AG20443 (cell line): ENCODE measurements at regions not wholly inside any gene's neighbourhood (a gene's known extent, or its start where the extent isn't known, plus 50 kb on each side); places are given as distances from the start of the nearest gene placed in this dataset.

Experiments used
- DNase-seq: peaks from one replicate; pipeline ENCODE4 v3.0.0; 2012; ENCODE audit warnings: low spot score, mixed read lengths

DNA sequence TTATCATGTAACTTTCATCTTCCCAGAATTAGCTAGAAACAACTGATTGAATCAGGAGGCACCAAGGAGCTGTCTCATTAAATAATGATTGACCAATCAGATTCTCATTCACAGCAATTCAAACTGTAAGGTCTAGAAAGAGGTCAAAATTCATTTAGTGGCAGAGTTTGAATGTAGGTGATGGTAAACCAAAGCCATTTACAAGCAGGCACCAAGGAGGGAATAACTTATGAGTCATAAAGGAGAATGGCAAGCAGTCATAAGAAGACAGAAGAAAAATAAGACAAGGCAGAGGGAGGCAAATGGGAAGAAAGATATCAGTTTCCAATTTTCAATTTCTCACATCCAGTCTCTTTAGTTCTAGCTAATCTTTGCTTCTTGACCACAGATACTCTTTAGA is 52.9 kb upstream of the DEFB112 start:
- no peak for DNase-seq

DNA sequence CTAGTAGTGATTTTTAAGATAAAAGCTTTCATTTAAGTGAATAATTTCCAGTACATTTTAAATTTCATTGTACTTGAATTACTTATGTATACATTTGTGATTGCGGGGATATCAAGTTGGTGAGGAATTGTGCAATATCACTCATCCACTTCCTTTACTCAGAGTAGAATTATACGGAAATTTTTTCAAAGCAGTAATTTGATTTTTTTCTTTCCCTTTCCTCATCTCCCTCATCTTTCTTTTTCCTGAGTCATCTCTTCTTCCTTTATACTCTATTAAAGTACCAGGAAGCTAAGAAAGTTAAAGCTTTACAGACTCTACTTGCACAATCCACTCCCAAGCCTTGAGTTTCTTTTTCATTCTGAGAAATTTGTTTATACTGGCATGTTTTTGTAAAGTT is 60.9 kb upstream of the DEFB112 start:
- DNase-seq = no peak

DNA sequence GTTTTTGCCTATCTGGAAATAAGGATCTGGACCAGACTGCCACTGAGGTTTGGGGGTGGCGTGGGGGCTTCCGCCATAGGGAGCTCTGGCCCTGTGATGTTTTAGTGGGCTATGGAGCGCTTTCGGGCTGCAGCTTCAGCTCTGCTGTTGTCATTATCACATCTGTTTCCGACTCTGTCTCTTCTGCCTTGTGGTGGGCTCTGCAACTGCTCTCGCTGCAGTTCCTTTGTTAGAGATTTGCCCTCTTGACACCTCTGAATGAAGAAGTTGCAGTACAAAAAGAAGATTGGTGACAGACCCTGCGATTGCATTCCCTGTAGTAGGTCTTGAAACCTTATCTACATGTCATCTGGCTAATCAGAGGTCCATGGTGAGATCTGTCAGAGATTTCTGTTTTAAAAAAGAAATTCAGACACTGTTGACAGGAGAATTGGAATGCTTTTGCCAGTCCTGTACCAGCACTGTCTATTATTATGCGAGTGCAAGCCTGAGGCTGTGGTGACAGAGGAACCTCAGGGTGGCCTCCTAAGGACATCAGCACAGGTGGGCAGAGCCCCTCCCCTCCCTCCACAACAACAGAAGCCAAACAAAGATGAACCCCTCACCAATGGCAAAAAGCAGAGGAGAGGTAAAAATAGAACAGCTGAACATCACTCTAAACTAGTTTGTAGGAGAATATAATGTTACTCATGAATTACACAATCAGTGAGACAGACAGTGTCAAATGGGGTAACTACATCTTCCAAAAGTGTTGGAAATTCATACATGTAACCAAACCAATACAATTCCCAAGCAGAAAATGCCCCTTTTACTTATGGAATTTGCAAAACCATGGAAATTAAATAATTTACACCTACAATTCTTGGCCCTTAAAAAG is 63.5 kb upstream of the DEFB112 start:
- no peak for DNase-seq

DNA sequence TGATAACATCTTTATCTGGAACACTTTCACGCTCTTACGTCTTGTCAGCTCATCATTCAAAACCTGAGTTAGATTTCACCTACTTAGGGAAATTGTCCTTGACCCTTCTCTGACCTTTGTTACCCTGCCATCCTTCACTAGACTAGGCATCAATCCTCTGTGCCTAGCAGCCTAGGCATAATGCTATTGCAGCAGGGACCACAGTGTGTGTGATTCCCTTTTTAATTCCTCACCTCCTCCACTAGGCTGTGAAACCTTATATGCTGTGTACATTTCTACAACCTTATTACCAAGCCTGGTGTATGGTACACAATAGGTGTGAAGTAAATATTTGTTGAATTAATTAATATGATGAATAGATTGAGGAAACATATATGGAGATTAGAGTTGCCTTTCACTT is 66.7 kb upstream of the DEFB112 start:
- DNase-seq = no peak

GRCh38 chr6:50116797-50117542 is 67.2 kb upstream of the DEFB112 start:
- DNase-seq = no peak

DNA sequence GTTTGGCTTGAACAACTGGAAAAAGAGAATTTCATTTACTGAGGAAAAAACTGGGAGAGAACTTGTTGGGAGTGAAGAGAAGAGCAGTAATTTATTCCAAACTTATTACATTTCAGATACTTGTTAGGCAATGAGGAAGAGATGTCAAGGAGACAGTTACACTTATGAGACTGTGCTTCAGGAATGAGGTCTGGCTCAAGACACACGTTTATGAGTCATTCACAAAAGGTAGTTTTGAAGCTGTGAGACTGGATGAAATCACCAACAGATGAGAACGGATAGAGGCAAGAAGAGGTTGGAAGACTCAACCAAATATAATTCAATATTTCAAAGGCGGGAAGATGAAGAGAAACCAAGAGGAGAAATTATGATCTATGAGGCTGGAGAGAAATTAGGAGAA is 70.6 kb upstream of the DEFB112 start:
- no peak for DNase-seq

GRCh38 chr6:50123688-50124087 is 74.0 kb upstream of the DEFB112 start:
- no peak for DNase-seq

GRCh38 chr6:50124572-50124971 is 74.8 kb upstream of the DEFB112 start:
- no peak for DNase-seq

- DNase-seq = no peak
Observed at GRCh38 chr6:50128420-50129005, 78.8 kb upstream of the DEFB112 start.

- no peak for DNase-seq
Observed at GRCh38 chr6:50135968-50136367, 86.2 kb upstream of the DEFB112 start.

DNA sequence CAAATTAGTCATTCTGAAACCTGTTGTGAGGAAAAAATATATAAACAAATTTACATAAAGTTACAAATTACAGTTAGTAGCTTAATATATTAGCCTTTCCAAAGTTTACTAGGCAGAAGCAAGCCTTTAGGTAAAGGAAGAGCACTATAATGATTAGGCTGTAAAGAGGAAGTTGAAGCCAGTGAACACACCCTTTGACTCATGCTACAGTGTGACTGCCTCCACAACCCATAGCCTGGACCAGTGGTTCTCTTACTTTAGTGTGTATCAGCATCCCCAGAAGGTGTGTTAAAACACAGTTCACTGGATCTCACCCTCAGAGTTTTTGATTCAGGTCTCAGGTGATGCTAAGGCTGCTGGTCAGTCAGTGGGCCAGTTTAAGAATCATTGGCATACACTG is 91.4 kb upstream of the DEFB112 start:
- no peak for DNase-seq

- DNase-seq = no peak
Observed at GRCh38 chr6:50143011-50143719, 93.4 kb upstream of the DEFB112 start.

DNA sequence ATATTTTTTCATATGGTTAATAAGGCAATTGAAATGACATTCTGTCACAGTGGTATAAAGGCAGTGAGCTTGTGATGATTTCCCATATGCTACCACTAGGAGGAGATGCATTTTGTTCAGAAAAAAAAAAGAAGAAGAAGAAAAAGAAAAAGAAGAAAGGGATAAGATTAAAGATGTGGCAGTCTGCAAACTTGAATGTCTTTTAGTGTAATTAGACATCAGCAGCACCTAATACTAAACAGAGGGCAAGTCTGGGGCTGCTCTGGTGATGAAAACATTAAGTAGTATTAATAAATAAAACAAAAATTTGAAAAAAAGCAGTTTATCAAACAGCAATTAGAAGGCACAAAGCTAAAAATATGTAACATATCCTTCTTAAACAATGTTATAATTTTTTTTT is 95.4 kb upstream of the DEFB112 start:
- peak; percentile 9 for DNase-seq

- no peak for DNase-seq
Observed at GRCh38 chr6:50147371-50147770, 97.6 kb upstream of the DEFB112 start.

DNA sequence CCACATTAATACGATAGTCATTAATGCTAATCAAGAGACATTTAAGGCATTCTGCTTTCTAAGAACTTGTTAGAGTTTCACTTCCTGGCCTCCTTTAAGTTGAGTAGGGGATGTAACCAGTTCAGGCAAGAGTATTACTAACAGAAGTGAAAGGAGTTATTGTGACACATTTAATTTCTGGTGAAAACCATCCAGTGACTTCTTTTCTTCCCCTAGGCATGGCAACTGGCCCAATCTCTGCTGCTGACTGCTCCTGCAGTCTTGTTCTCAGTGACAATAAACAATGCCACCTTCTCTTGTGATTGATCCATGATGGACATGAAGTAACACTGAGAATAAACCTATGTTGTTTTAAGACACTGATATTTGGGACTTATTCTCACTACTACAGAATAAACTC is 130.9 kb upstream of the DEFB112 start:
- no peak for DNase-seq

DNA sequence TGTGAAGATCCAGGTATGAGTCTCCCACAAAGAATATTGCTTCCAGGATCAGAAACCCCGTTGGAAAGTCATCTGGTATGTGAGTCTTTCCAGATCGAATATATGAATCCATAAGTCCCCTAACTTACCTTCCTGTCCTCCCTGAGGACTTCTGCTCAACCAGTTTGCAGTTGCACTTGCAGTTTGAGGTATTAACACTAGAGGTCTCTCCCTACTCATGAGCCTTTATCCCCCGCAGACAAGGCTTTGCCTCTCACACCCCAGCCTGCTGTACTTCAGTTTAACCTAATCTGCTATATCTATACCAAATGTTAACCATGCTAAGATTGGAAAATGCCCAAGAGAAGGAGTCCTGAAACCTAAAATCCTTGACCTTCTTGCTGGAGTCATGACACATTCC is 135.3 kb upstream of the DEFB112 start:
- DNase-seq = no peak

- no peak for DNase-seq
Observed at GRCh38 chr6:50187351-50187921, 137.7 kb upstream of the DEFB112 start.

DNA sequence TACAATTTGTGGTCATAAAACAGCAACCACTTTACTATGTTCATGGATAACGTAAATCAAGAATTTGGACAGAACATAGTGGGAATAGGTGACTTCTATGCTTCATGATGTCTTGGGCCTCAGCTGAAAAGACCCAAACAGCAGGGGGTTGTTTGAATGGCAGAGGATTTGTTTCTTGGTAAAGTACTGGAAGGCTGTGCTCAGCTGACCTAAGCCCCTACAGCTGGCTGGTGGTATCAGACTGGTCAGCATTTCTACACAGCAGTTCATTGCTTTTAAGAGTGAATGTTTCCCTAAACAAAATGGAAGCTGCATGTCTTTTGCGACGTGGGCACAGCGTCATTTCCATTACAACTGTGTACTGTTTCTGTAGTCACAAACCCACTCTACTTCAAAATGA is 148.5 kb upstream of the DEFB112 start:
- DNase-seq = no peak

GRCh38 chr6:50202766-50203165 is 153.0 kb upstream of the DEFB112 start:
- DNase-seq = no peak

DNA sequence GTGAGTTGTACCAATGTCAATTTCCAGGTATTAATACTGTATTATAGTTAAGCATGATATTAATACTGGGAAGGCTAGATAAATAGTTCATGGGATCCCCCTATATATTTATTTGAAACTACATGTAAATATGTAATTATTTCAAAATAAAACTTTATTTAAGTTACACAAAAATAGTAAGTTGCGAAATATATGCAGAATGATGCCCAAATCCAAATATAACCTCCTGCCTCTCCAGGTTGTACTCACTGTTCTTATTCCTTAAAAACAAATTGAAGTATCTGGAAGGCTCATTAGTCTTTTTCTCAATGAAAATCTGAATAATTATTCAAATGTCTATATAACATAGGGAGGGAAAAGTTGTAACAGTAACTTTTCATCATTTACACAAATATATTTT is 161.9 kb upstream of the DEFB112 start:
- DNase-seq = no peak

GRCh38 chr6:50213146-50213545 is 163.4 kb upstream of the DEFB112 start:
- no peak for DNase-seq

DNA sequence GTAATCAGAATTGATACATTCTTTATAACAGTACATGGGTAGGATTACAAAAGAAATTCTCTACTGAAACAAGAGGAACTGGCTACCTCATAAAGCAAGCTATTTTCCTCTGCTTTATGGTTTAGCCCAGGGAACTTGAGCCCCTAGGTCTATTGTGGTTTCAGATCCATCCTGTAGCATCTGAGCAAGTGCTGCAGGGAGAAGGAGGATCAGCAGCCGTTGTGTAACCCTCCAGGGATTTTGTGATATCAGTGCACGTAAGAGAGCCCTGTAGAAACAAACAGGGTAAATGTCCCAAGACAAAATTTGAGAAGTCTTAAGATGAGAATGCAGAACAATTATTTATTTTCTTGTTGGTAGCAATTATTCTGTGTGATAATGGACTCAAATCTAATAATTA is 165.2 kb upstream of the DEFB112 start:
- no peak for DNase-seq
